WTC11 (cell line): ENCODE measurements at regions not wholly inside any gene's neighbourhood (a gene's known extent, or its start where the extent isn't known, plus 50 kb on each side); places are given as distances from the start of the nearest gene placed in this dataset.

ENCODE experiments used
- ATF2 ChIP-seq: sonication (generic); formaldehyde crosslinking; IDR thresholded peaks from 2 replicates; pipeline ENCODE4 v1.8.1; 2022; ENCODE audit warnings: low read depth, missing genetic modification reagents, borderline replicate concordance
- CREM ChIP-seq: sonication (generic); formaldehyde crosslinking; IDR thresholded peaks from 2 replicates; pipeline ENCODE4 v1.8.1; 2022; ENCODE audit warnings: mild to moderate bottlenecking, missing genetic modification reagents, moderate library complexity
- CTCF ChIP-seq: fragments of 200-600 bp; IDR thresholded peaks from 2 replicates; pipeline ENCODE4 v1.8.0; 2022; ENCODE audit warnings: antibody characterized with exemption
- ESRRA ChIP-seq: sonication (generic); formaldehyde crosslinking; IDR thresholded peaks from 2 replicates; pipeline ENCODE4 v1.8.1; 2022; ENCODE audit warnings: mild to moderate bottlenecking, missing genetic modification reagents, borderline replicate concordance
- FOXJ3 ChIP-seq: sonication (generic); formaldehyde crosslinking; IDR thresholded peaks from 2 replicates; pipeline ENCODE4 v1.9.0; 2021; ENCODE audit warnings: missing genetic modification reagents, mild to moderate bottlenecking, borderline replicate concordance
- MYBL2 ChIP-seq: sonication (generic); formaldehyde crosslinking; IDR thresholded peaks from 2 replicates; pipeline ENCODE4 v1.8.1; 2023; ENCODE audit warnings: mild to moderate bottlenecking, moderate library complexity, missing genetic modification reagents
- NR1H2 ChIP-seq: sonication (generic); formaldehyde crosslinking; IDR thresholded peaks from 2 replicates; pipeline ENCODE4 v1.9.0; 2021; ENCODE audit warnings: mild to moderate bottlenecking, moderate library complexity, missing genetic modification reagents
- NR2C2 ChIP-seq: sonication (generic); formaldehyde crosslinking; IDR thresholded peaks from 2 replicates; pipeline ENCODE4 v1.8.0; 2022; ENCODE audit warnings: mild to moderate bottlenecking, missing genetic modification reagents
- NR3C1 ChIP-seq: sonication (generic); formaldehyde crosslinking; conservative IDR thresholded peaks from 2 replicates; pipeline ENCODE4 v1.8.1; 2023; ENCODE audit warnings: low read depth, mild to moderate bottlenecking, missing genetic modification reagents
- USF1 ChIP-seq: sonication (generic); formaldehyde crosslinking; IDR thresholded peaks from 2 replicates; pipeline ENCODE4 v1.8.0; 2022; ENCODE audit warnings: mild to moderate bottlenecking, missing genetic modification reagents
- ZNF416 ChIP-seq: fragments of 250-450 bp; sonication (Bioruptor Pico); IDR thresholded peaks from 2 replicates; pipeline ENCODE4 v1.9.0; 2021; ENCODE audit warnings: mild to moderate bottlenecking, inconsistent platforms

- TF ChIP-seq NR2C2 (CRISPR knock-in tag), result no peak
- no peak for TF ChIP-seq CTCF
- TF ChIP-seq ESRRA (CRISPR knock-in tag), result no peak
- TF ChIP-seq ZNF416, result no peak
- no peak for TF ChIP-seq CREM (CRISPR knock-in tag)
- no peak for TF ChIP-seq MYBL2 (CRISPR knock-in tag)
- TF ChIP-seq USF1 (CRISPR knock-in tag), result no peak
- TF ChIP-seq FOXJ3 (CRISPR knock-in tag), result no peak
- TF ChIP-seq NR3C1 (CRISPR knock-in tag), result no peak
- TF ChIP-seq ATF2, result no peak
- TF ChIP-seq NR1H2 (CRISPR knock-in tag), result no peak
These were observed 244.7 kb downstream of the NPR3 start for GRCh38 chr5:32955814-32956213.
